Stimulated activated effector memory CD8-positive, alpha-beta T cell treated with anti-CD3 and anti-CD28 coated beads, Interleukin-12 subunit alpha, Interleukin-12 subunit beta, amount 100 ng/mL, for 72 hours (primary cell): ENCODE measurements at regions not wholly inside any gene's neighbourhood (a gene's known extent, or its start where the extent isn't known, plus 50 kb on each side); places are given as distances from the start of the nearest gene placed in this dataset.

Experiments used
- ATAC-seq: fragments of 150-1000 bp; cut with Tn5 transposase; 2 replicates; pipeline ENCODE4 v1.10.0; 2021
- DNase-seq, 2 donors: peaks; one replicate each; pipeline ENCODE4 v3.0.0; 2021 to 2022; ENCODE audit warnings: low spot score in 2 of 2
- H3K27ac Mint-ChIP-seq: one replicate; pipeline ENCODE4 v1.8.0; 2022; ENCODE audit warnings: mild to moderate bottlenecking, mixed read lengths
- H3K36me3 Mint-ChIP-seq: one replicate; pipeline ENCODE4 v1.8.0; 2022; ENCODE audit warnings: mild to moderate bottlenecking, mixed read lengths
- H3K4me1 Mint-ChIP-seq: one replicate; pipeline ENCODE4 v1.8.0; 2022; ENCODE audit warnings: mixed read lengths
- H3K4me3 Mint-ChIP-seq: one replicate; pipeline ENCODE4 v1.8.0; 2022; ENCODE audit warnings: mild to moderate bottlenecking, mixed read lengths
- H3K9me3 Mint-ChIP-seq: one replicate; pipeline ENCODE4 v1.8.0; 2022; ENCODE audit warnings: mixed read lengths

- H3K4me1 Mint-ChIP-seq, result no peaks in the 10 kb centered on the region
- DNase-seq, result no peak
Measured at GRCh38 chr18:78683191-78684010, 296.2 kb upstream of the SALL3 start.

GRCh38 chr18:78685250-78685979, 294.2 kb upstream of the SALL3 start:
- H3K27ac Mint-ChIP-seq, result no peak overlapping the region
- ATAC-seq, result no peak

More at GRCh38 chr18:78683191-78684010, 296.2 kb upstream of the SALL3 start:
- H3K9me3 Mint-ChIP-seq, result no peaks in the 10 kb centered on the region
- H3K36me3 Mint-ChIP-seq, result no peaks in the 10 kb centered on the region
- ATAC-seq, result no peak
- no peak overlapping the region for H3K27ac Mint-ChIP-seq
- H3K4me3 Mint-ChIP-seq, result no peak overlapping the region

GRCh38 chr18:78685980-78686530, 293.6 kb upstream of the SALL3 start:
- ATAC-seq (no peak), DNase-seq (no peak)
- no peak overlapping the region for H3K4me3 Mint-ChIP-seq
- H3K9me3 Mint-ChIP-seq, result no peaks in the 10 kb centered on the region
- H3K36me3 Mint-ChIP-seq, result no peaks in the 10 kb centered on the region
- no peaks in the 10 kb centered on the region for H3K4me1 Mint-ChIP-seq
- H3K27ac Mint-ChIP-seq, result no peak overlapping the region

More at GRCh38 chr18:78685250-78685979, 294.2 kb upstream of the SALL3 start:
- no peaks in the 10 kb centered on the region for H3K9me3 Mint-ChIP-seq
- no peaks in the 10 kb centered on the region for H3K4me1 Mint-ChIP-seq
- H3K4me3 Mint-ChIP-seq, result no peak overlapping the region
- no peak for DNase-seq
- H3K36me3 Mint-ChIP-seq, result no peaks in the 10 kb centered on the region

GRCh38 chr18:78686976-78687685, 292.5 kb upstream of the SALL3 start:
- H3K36me3 Mint-ChIP-seq, result no peaks in the 10 kb centered on the region
- H3K4me1 Mint-ChIP-seq, result no peaks in the 10 kb centered on the region
- H3K27ac Mint-ChIP-seq, result no peak overlapping the region
- H3K9me3 Mint-ChIP-seq, result no peaks in the 10 kb centered on the region
- ATAC-seq (no peak), DNase-seq (no peak)
- no peak overlapping the region for H3K4me3 Mint-ChIP-seq

- no peaks in the 10 kb centered on the region for H3K36me3 Mint-ChIP-seq
- no peaks in the 10 kb centered on the region for H3K4me1 Mint-ChIP-seq
- no peak for ATAC-seq
- H3K4me3 Mint-ChIP-seq, result no peak overlapping the region
- DNase-seq, result no peak
- H3K9me3 Mint-ChIP-seq, result no peaks in the 10 kb centered on the region
- no peak overlapping the region for H3K27ac Mint-ChIP-seq
Measured at GRCh38 chr18:78687736-78688135, 291.9 kb upstream of the SALL3 start.

GRCh38 chr18:78688249-78688648, 291.4 kb upstream of the SALL3 start:
- no peak for DNase-seq
- no peaks in the 10 kb centered on the region for H3K9me3 Mint-ChIP-seq
- H3K4me1 Mint-ChIP-seq, result no peaks in the 10 kb centered on the region
- no peak for ATAC-seq
- H3K27ac Mint-ChIP-seq, result no peak overlapping the region
- H3K4me3 Mint-ChIP-seq, result no peak overlapping the region
- H3K36me3 Mint-ChIP-seq, result no peaks in the 10 kb centered on the region

GRCh38 chr18:78688916-78689315, 290.7 kb upstream of the SALL3 start:
- Mint-ChIP-seq H3K4me1 (no peaks in the 10 kb centered on the region), H3K4me3 (no peak overlapping the region)

GRCh38 chr18:78689606-78690005, 290.0 kb upstream of the SALL3 start:
- H3K27ac Mint-ChIP-seq, result no peak overlapping the region
- H3K36me3 Mint-ChIP-seq, result no peaks in the 10 kb centered on the region
- H3K4me1 Mint-ChIP-seq, result no peaks in the 10 kb centered on the region
- no peak for ATAC-seq
- no peaks in the 10 kb centered on the region for H3K9me3 Mint-ChIP-seq
- H3K4me3 Mint-ChIP-seq, result no peak overlapping the region
- no peak for DNase-seq

More at GRCh38 chr18:78688916-78689315, 290.7 kb upstream of the SALL3 start:
- no peak for ATAC-seq
- H3K36me3 Mint-ChIP-seq, result no peaks in the 10 kb centered on the region
- DNase-seq, result no peak
- H3K9me3 Mint-ChIP-seq, result no peaks in the 10 kb centered on the region
- no peak overlapping the region for H3K27ac Mint-ChIP-seq

GRCh38 chr18:78692105-78692504, 287.5 kb upstream of the SALL3 start:
- Mint-ChIP-seq H3K27ac (no peak overlapping the region), H3K36me3 (no peaks in the 10 kb centered on the region), H3K4me1 (no peaks in the 10 kb centered on the region), H3K4me3 (no peak overlapping the region), H3K9me3 (no peaks in the 10 kb centered on the region)
- ATAC-seq (no peak), DNase-seq (no peak)

GRCh38 chr18:78693429-78693828, 286.2 kb upstream of the SALL3 start:
- Mint-ChIP-seq H3K36me3 (no peaks in the 10 kb centered on the region), H3K4me3 (no peak overlapping the region), H3K4me1 (no peaks in the 10 kb centered on the region), H3K27ac (no peak overlapping the region), H3K9me3 (no peaks in the 10 kb centered on the region)
- ATAC-seq (no peak), DNase-seq (no peak)

- DNase-seq (no peak), ATAC-seq (no peak)
- Mint-ChIP-seq H3K27ac (no peak overlapping the region), H3K36me3 (no peaks in the 10 kb centered on the region), H3K4me1 (no peaks in the 10 kb centered on the region), H3K4me3 (no peak overlapping the region), H3K9me3 (no peaks in the 10 kb centered on the region)
Measured at GRCh38 chr18:78696698-78697435, 282.8 kb upstream of the SALL3 start.

GRCh38 chr18:78697446-78697845, 282.2 kb upstream of the SALL3 start:
- H3K9me3 Mint-ChIP-seq, result no peaks in the 10 kb centered on the region
- H3K36me3 Mint-ChIP-seq, result no peaks in the 10 kb centered on the region
- H3K4me3 Mint-ChIP-seq, result no peak overlapping the region
- no peak overlapping the region for H3K27ac Mint-ChIP-seq
- DNase-seq (no peak), ATAC-seq (no peak)
- no peaks in the 10 kb centered on the region for H3K4me1 Mint-ChIP-seq

- H3K4me1 Mint-ChIP-seq, result no peaks in the 10 kb centered on the region
- ATAC-seq (no peak), DNase-seq (no peak)
- no peak overlapping the region for H3K27ac Mint-ChIP-seq
- no peak overlapping the region for H3K4me3 Mint-ChIP-seq
- no peaks in the 10 kb centered on the region for H3K36me3 Mint-ChIP-seq
- H3K9me3 Mint-ChIP-seq, result peaks cover 5% of the 10 kb centered on the region
Measured at GRCh38 chr18:78698914-78699313, 280.7 kb upstream of the SALL3 start.

GRCh38 chr18:78699499-78699898, 280.1 kb upstream of the SALL3 start:
- peaks cover 6% of the 10 kb centered on the region for H3K9me3 Mint-ChIP-seq
- H3K36me3 Mint-ChIP-seq, result no peaks in the 10 kb centered on the region
- ATAC-seq (no peak), DNase-seq (no peak)
- no peaks in the 10 kb centered on the region for H3K4me1 Mint-ChIP-seq
- H3K4me3 Mint-ChIP-seq, result no peak overlapping the region
- no peak overlapping the region for H3K27ac Mint-ChIP-seq
